SK-N-MC (cell line): ENCODE measurements at regions not wholly inside any gene's neighbourhood (a gene's known extent, or its start where the extent isn't known, plus 50 kb on each side); places are given as distances from the start of the nearest gene placed in this dataset.

Source experiments
- DNase-seq: peaks from one replicate; pipeline ENCODE4 v3.0.0-alpha.2; 2011; ENCODE audit warnings: low read depth, low spot score
- H3K27ac ChIP-seq: fragments of 200-600 bp; sonication (generic); 2 replicates; pipeline ENCODE4 v1.5.1; 2016; ENCODE audit warnings: mixed run types
- H3K36me3 ChIP-seq: fragments of 200-600 bp; sonication (generic); 2 replicates; pipeline ENCODE4 v1.6.1; 2017; ENCODE audit warnings: antibody characterized with exemption, low read length, mixed read lengths; ENCODE audit not compliant: insufficient read depth
- H3K4me3 ChIP-seq: fragments of 200-600 bp; sonication (generic); 2 replicates; pipeline ENCODE4 v1.5.1; 2016
- H3K9ac ChIP-seq: fragments of 200-600 bp; sonication (generic); 2 replicates; pipeline ENCODE4 v1.8.0; 2017; ENCODE audit warnings: mixed run types, mixed read lengths; ENCODE audit not compliant: insufficient read length
- H3K9me3 ChIP-seq: fragments of 200-600 bp; sonication (generic); 2 replicates; pipeline ENCODE4 v1.6.1; 2017; ENCODE audit warnings: low read depth, mild to moderate bottlenecking, antibody characterized with exemption, low read length, moderate library complexity, mixed read lengths
- EZH2 ChIP-seq: fragments of 200-600 bp; sonication (generic); IDR thresholded peaks from one replicate; pipeline ENCODE4 v1.6.1; 2017; ENCODE audit warnings: antibody characterized with exemption
- FOXP2 ChIP-seq: optimal IDR thresholded peaks from 2 replicates; pipeline ENCODE3; 2011; ENCODE audit warnings: mild to moderate bottlenecking, moderate library complexity; ENCODE audit not compliant: insufficient read depth; ENCODE audit errors: extremely low read length, control extremely low read depth
- POLR2AphosphoS5 ChIP-seq: IDR thresholded peaks from 2 replicates; pipeline ENCODE4 v1.6.1; 2012; ENCODE audit warnings: mild to moderate bottlenecking, low read depth, low read length, borderline replicate concordance

- Histone ChIP-seq H3K9ac (no peak overlapping the region), H3K9me3 (no peaks in the 10 kb centered on the region), H3K27ac (no peak overlapping the region), H3K36me3 (no peaks in the 10 kb centered on the region), H3K4me3 (no peak overlapping the region)
- DNase-seq: no peak
- no peak for TF ChIP-seq POLR2AphosphoS5
- TF ChIP-seq FOXP2: no peak
- no peak for TF ChIP-seq EZH2
These were observed 399.6 kb upstream of the RAG2 start for GRCh38 chr11:36997656-36998055.

- no peak for DNase-seq
- no peak overlapping the region for H3K4me3 ChIP-seq
- H3K9me3 ChIP-seq: no peaks in the 10 kb centered on the region
- H3K36me3 ChIP-seq: no peaks in the 10 kb centered on the region
- H3K27ac ChIP-seq: no peak overlapping the region
- H3K9ac ChIP-seq: no peak overlapping the region
- TF ChIP-seq POLR2AphosphoS5 (no peak), FOXP2 (no peak), EZH2 (no peak)
These were observed 398.8 kb upstream of the RAG2 start for GRCh38 chr11:36996795-36997194.

GRCh38 chr11:36994208-36994607, 396.2 kb upstream of the RAG2 start:
- Histone ChIP-seq H3K36me3 (no peaks in the 10 kb centered on the region), H3K9me3 (no peaks in the 10 kb centered on the region), H3K27ac (no peak overlapping the region), H3K4me3 (no peak overlapping the region), H3K9ac (no peak overlapping the region)
- TF ChIP-seq FOXP2 (no peak), EZH2 (no peak), POLR2AphosphoS5 (no peak)
- no peak for DNase-seq

- DNase-seq: no peak
- Histone ChIP-seq H3K4me3 (no peak overlapping the region), H3K9me3 (0 out of 2 replicates have a peak, but pooled peaks cover 4% of the 10 kb centered on the region), H3K36me3 (no peaks in the 10 kb centered on the region), H3K27ac (no peak overlapping the region; the same call in 1 of the 2 replicates), H3K9ac (no peak overlapping the region)
- TF ChIP-seq EZH2: no peak
- no peak for TF ChIP-seq FOXP2
- no peak for TF ChIP-seq POLR2AphosphoS5
These were observed 390.5 kb upstream of the RAG2 start for GRCh38 chr11:36988556-36988955.

- no peak overlapping the region for H3K9ac ChIP-seq
- DNase-seq: no peak
- no peak overlapping the region for H3K27ac ChIP-seq
- H3K9me3 ChIP-seq: 0 out of 2 replicates have a peak, but pooled peaks cover 4% of the 10 kb centered on the region
- no peak overlapping the region for H3K4me3 ChIP-seq
- H3K36me3 ChIP-seq: no peaks in the 10 kb centered on the region
- TF ChIP-seq POLR2AphosphoS5 (no peak), FOXP2 (no peak), EZH2 (no peak)
These were observed 387.5 kb upstream of the RAG2 start for GRCh38 chr11:36985562-36985961.

GRCh38 chr11:36976741-36977140, 378.7 kb upstream of the RAG2 start:
- DNase-seq: no peak
- Histone ChIP-seq H3K27ac (no peak overlapping the region), H3K9ac (no peak overlapping the region), H3K4me3 (no peak overlapping the region), H3K9me3 (no peaks in the 10 kb centered on the region), H3K36me3 (no peaks in the 10 kb centered on the region)
- no peak for TF ChIP-seq POLR2AphosphoS5
- no peak for TF ChIP-seq FOXP2
- no peak for TF ChIP-seq EZH2

- Histone ChIP-seq H3K9me3 (no peaks in the 10 kb centered on the region), H3K9ac (no peak overlapping the region), H3K4me3 (no peak overlapping the region), H3K27ac (no peak overlapping the region), H3K36me3 (no peaks in the 10 kb centered on the region)
- TF ChIP-seq FOXP2: no peak
- TF ChIP-seq EZH2: no peak
- TF ChIP-seq POLR2AphosphoS5: no peak
- DNase-seq: no peak
These were observed 376.7 kb upstream of the RAG2 start for GRCh38 chr11:36974771-36975170.

GRCh38 chr11:36953976-36954375, 355.9 kb upstream of the RAG2 start:
- no peak overlapping the region for H3K27ac ChIP-seq
- no peak for DNase-seq
- H3K4me3 ChIP-seq: no peak overlapping the region
- TF ChIP-seq FOXP2 (no peak), POLR2AphosphoS5 (no peak), EZH2 (no peak)
- no peaks in the 10 kb centered on the region for H3K36me3 ChIP-seq
- H3K9me3 ChIP-seq: no peaks in the 10 kb centered on the region
- no peak overlapping the region for H3K9ac ChIP-seq

GRCh38 chr11:36948460-36949127, 350.6 kb upstream of the RAG2 start:
- TF ChIP-seq POLR2AphosphoS5 (no peak), FOXP2 (no peak), EZH2 (no peak)
- no peaks in the 10 kb centered on the region for H3K36me3 ChIP-seq
- no peak for DNase-seq
- H3K9ac ChIP-seq: peak overlapping the region; percentile 11
- peak overlapping the region; percentile 64; the same call in 1 of the 2 replicates for H3K27ac ChIP-seq
- no peaks in the 10 kb centered on the region for H3K9me3 ChIP-seq
- H3K4me3 ChIP-seq: no peak overlapping the region
